Hematopoietic multipotent progenitor cell treated with erythropoietin and hydrocortisone succinate and interleukin-3 and kit ligand, for 15 days (in vitro differentiated cells): ENCODE measurements at regions not wholly inside any gene's neighbourhood (a gene's known extent, or its start where the extent isn't known, plus 50 kb on each side); places are given as distances from the start of the nearest gene placed in this dataset.
A peak's percentile ranks its signal among the peaks of the same experiment; 100 is the strongest.
"Not testable (repeated sequence)": the region's sequence is repeated elsewhere in the genome, so short reads cannot be mapped to it uniquely, and the experiment has no call there.

ENCODE experiments used
- DNase-seq: peaks from one replicate; pipeline ENCODE4 v3.0.0-alpha.2; 2015; ENCODE audit warnings: low spot score

DNA sequence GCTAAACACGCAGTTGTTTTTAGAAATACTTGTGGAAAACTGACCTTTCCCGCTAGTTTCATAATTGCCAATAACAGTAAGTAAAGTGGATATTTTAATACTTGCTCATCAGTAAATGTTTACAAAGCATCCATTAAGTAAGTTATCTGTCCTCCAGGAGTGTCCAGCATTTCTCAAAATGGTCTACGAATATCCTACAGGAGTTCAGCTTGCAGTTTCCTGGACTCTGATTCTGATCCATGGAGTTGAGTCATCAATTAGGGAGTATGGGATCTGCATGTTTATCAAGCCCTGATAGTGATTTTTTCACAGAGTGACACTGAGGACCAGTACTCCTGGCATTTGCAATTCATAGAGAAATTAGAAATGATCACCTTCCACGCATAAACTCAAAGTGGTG is 325.2 kb upstream of the AADAT start:
- DNase-seq, result no peak

DNA sequence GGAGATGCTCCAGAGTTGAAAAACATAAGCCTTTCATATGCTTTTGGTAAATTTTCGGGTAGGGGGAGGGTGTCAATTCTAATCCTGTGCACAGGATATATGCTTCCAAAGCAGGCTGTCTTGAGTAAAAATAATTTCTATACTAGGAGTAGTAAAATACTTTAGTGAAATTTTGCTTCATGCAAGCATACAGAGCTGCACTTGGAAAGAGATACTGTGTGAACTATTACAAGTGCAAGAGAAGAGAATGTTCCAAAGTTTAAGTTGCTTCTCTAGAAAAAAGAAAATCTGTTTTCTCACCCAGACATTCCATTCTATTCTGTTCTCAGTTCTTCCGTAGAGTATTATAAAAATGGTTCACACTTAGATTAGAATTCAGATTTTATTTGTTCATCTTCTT is 324.6 kb upstream of the AADAT start:
- DNase-seq, result no peak

DNA sequence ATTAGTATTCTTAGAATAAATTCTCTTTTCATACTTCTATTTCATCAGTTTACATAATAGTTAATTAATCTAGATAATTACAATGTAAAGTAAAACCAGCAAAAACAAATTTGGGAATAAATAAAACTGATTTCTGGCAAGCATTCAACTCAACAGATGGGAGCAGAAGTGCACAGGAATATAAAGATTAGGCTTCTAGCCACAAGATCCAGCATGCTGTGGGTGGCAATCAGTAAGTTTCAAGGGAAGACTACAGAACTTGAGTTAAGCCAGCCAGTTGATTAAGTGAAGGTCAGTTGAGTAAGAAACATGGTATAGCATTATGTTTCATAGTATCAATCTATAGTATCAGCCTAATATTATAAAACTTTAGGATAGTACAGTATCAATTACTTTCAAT is 324.2 kb upstream of the AADAT start:
- no peak for DNase-seq

DNA sequence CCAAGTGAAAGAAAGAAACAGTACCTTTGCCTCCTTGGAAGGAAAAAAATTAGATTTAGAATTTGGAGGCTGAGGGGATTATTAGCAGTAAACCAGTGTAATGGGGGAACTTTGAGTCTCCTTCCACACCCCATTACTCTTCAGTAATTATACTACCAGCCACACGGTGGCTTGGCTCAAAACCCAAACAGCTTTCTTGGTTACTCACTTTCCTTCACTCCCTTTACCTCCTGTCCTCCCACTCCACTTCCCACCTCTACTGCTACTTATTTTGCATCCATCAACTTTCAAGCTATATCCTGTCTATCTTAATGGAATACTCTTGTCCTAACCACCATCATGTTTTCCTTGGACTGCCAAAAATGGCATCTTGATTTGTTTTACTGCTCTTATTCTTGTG is 310.6 kb upstream of the AADAT start:
- DNase-seq, result no peak

DNA sequence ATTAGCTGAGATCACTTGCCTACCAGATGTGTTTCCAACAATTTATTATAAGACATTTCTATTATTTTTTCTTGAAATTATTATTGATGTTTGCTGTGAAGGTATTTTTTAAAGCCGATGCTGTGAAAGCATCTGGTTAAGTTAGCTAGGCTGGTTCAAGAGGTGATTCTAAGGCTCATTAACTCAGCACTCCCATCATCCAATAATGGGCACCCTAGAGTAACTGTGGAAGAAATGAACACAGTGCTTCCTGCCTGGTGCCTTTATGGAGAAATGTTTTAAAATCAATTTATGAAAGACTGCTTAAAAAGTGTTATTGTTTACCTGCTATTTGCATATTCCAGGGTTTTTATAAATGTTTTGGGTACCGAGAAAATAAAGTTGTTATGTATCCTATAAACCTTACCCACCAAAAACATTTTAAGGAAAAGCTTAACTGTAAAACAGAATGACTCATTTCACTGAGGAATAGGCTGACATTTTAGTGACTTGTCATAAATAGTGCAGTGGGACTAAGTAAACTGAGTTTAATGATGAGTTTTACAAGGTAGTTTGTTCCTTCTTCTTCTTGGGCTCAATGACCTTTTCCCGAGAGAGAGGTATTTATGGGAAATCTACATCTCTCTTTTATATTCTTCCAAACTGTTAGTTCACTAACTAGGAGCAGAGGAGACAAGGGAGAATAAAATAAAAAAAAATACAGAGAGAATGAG is 310.0 kb upstream of the AADAT start:
- DNase-seq, result no peak

DNA sequence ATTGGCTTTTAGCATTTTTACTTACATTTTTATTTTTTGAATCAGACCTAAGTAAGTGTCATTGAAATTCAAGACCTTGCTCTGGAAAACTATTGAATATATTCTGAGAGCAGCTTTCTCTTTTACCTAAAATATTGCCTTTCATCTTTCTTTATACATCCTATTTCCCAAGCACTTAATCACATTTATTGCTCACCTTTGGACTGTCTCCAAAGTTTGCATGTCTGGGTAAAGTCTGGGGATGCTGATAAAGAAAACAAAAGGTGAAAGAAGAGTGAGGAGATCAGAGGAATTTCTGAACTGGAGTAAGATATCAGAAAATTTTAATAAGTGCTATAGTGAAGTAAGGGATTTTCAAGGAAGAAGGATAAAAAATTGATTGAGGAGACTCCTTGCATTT is 308.5 kb upstream of the AADAT start:
- DNase-seq, result no peak

DNA sequence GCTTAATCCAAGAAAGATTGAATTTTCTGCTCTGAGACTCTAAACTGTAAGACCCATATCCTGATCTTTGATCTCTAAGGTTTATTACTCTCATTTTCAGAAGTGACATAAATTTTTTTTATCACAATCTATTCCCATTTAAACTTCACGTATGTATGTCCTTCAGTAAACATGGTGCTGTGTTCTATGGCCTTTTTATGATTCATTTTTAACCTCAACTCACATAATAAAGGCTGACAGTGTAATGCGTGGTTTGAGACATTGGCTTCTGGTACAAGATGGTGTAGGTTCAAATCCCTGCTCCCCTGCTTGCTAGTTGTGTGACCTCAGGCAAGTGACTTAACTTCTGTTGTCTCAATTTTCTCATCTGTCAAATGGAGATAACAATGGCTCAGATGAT is 306.0 kb upstream of the AADAT start:
- no peak for DNase-seq

DNA sequence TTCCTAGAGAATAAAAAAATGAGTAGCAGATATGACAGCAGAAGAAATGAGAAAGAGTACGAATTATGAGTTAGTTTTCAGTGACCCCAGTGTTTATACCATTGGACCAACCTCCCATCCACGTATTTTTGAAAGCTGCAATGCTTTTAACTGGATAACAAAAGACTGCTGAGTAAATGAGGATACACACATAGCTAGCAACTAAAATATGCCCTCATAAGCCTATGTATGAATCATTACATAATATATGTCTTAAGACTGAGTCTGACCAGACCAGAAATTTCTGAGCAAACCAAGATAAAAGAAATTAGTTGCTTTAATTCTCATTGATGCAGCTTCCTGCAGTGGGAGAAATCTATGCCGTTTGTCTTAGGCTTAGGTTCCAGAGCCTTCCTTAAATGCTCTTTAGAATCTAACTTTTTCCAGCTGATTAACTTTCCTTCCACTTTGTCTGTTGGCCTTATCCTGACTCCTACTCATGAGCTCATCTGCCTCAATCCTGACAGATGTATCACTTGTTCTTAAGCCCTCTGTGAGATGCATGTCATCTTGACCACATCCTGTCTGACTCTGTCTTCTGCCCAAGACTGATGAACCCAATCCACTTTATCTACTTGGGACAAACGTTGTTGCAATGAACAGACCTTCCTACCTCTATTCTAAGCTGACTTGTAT is 301.4 kb upstream of the AADAT start:
- DNase-seq, result no peak

DNA sequence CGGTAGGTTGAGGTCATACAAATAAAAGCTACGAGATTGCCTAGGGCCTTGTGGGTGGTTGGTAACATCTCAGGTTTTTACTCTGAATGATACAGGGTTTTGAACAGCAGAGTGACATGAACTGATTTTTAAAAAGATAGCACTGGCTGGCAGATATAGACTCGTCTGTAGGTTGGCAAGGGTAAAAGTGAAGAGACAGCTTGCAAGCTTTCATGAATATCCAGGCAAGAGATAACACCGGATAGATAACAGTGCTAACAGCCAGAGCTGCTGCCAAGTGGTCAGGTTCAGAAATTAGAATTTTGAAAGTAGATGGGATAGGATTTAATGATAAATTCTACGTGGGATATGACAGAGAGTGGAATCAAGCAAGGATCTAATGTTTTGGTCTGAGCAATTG is 299.7 kb upstream of the AADAT start:
- DNase-seq, result no peak

DNA sequence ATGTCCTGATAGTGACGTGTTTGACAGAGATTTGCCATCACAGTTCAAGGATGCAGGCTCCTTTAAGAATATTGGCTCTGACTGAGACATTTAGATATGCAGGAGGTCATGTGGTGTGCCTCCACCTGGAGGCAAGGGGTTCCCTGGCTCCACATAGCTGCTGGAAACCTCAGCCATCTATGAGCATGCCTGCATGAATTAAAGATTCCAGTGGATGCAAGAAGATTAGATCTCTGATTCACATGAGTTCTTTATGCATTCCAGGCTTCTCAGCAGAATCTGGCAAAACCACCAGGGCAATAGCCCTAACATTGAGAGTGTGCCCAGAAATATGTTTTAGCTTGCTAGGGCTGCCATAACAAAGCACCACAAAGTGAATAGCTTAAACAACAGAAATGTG is 298.5 kb upstream of the AADAT start:
- no peak for DNase-seq

DNA sequence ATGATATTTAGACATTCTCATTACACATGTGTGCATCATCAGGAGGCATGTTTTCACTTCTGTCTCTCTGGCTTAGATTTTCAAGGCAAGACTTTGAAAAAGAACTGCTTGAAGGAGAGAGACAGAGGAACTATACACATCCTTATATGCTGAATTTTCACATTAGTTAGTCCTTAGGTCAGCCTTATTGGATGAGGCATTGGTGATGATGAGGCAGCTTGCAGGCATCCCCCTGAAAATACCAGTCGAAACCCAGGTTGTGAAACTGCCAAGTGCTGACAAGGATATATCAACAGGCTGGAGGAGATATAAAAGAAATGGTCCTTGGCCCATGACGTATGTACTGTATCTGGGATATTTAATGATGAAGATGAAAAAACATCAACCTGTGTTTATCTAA is 297.2 kb upstream of the AADAT start:
- DNase-seq, result no peak

DNA sequence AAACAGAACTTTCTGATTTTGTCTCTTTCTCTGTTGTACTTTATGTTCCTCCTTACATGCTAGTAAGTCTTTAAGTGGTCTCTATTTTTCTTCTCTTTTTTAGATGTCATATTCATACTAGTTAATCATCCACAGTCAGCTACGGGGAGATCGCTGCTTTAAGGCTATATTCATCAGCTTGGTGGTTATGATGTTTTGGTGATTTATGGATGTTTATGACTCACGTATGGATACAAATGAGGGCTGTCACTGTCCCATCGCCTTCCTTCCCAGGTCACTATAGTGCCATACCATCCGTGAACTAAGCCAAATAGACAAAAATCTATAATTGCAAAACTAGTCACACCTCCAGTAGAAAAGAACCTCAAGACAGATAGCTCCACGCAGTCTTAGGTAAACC is 296.8 kb upstream of the AADAT start:
- no peak for DNase-seq

DNA sequence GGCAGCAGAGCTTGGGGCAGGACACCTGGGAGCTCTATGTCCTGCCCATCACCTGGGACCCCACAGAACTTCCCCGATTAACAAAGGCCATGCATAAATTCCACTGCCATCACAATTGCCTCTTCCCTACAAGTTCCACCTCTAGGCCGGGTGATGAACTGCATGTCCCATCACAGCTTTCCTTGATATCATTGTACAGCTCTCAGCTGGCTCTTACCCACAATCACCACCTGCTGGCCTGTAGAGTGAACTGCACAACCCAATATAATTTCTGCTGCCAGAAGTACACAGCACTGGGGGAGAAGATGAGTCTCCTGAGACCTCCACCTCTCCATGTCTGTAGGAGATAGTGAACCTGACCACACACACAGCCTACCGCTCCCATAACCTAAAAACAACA is 285.0 kb upstream of the AADAT start:
- DNase-seq, result peak; percentile 4

DNA sequence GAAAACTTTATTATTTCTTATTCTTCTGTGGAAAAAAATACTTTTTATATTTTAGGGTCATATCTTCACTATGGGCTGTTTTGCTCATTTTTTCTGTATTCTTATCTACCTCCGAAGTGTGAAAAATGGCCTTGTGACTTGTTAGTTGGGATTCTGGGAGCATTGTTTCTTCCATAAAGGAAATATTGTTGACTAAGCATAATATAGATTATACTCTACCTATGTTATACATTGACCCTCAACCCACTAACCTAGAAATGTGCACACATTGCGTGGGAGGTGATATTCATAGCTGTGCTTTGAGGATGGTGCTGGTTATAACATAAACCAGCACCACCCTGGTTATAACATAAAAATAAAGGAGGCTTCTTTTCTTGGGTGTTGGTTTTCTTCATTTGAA is 259.2 kb upstream of the AADAT start:
- DNase-seq, result no peak

DNA sequence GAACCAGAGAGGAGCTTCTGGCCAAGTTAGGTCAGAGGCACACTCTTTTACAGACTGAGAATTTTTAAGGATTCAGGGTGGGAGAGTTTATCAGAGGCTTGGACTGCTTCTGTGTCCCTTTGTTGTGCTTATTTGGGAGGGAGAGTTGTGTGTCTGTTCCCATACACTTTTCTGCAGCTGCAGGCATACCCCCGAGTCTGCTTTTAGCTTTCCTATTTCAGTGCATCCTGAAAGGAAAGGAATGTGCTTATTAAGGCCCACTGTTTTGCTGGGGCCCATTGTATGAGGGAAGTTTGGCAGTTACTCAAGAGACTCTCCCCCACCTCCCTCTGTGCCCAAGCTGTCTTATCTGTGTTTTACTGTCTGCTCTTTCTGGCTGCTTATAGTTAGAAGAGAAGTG is 257.4 kb upstream of the AADAT start:
- DNase-seq, result not testable (repeated sequence)

DNA sequence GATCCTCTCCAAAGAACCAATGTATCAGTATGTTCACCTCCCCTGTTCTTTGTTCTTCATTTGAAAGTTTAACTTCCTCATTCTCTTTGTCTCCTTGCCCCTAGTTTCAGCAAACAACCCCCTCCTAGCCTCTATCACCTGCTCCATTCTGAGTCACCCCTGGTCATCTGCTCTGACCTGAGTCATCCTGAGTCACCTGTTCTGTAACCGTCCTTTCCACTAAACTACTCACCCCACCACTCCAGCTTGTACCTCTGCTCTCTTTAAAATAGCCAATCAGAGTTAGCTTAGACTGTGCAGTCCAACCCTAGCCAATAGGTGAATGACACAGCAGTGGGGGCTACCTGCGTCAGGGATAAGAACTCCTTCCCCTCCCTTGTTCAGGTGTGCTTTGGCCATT is 249.8 kb upstream of the AADAT start:
- no peak for DNase-seq

DNA sequence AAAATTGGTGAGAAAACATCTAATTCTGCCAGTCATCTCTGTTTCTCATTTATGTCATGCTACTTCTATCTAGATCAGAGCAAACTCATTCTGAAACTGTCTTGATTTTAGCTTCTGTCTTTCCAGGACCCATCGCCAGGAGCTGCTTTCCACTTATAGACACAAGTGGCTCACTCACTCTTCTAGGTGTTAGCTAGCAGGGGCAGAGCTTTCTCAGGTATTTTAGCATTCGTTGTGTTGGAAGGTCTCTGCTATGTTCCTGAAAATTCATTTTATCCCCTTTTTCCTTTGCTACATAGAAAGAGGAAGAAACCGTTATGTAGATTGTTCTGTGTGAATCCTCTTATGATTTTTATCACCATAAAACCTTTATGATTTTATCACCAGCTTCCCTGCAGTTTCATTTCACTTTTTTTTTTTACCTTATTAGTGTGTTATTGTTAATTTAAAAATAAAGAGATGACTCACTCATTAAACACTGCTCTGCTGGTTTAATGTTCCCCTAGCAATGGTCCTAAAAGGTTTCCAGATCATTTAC is 246.6 kb upstream of the AADAT start:
- no peak for DNase-seq

DNA sequence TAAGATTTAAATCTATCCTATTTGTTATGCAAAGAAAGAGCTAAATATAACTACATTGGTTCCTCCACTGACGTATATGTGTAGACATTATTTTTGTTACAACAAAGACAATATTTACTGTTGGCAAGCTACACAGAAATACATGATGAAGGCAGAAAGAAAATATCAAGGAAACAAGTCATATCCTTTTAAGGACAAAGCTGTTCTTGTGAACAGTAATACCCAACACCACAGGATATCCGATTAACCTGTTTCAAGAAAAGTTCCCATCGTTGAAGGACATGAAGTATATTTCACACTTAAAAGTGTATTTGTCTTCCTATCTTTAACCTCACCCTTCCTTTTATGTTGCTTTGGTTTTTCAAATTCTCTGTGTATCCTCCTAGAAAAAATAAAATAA is 235.8 kb upstream of the AADAT start:
- no peak for DNase-seq

DNA sequence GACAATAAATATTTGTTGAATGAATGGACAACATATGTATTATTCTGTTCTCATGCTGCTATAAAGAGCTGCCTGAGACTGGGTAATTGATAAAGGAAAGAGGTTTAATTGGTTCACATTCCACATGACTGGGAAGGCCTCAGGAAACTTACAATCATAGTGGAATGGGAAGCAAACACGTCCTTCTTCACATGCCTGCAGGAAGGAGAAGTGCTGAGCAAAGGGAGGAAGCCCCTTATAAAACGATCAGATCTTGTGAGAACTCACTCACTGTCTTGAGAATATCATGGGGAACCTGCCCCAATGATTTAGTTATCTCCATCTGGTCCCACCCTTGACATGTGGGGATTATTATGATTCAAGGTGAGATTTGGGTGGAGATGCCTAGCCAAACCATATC is 233.9 kb upstream of the AADAT start:
- no peak for DNase-seq

DNA sequence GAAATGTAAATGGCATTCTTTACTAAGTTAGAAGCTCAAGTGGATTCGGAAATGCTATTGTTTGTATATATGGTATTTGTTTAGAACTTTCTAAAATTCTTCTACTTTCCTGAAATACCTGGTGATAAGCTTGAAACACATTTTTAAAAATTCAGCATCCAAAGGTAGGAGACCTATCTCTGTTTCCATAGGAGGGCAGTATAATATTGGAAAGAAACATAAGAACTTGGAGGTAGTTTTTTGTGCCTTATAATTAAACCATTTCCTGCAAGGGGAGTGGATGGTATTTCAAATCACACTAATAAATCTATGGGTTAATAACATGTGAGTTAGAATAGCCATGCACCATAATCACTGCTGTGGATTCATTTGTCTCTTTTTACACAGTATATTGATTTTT is 217.4 kb upstream of the AADAT start:
- DNase-seq, result no peak

DNA sequence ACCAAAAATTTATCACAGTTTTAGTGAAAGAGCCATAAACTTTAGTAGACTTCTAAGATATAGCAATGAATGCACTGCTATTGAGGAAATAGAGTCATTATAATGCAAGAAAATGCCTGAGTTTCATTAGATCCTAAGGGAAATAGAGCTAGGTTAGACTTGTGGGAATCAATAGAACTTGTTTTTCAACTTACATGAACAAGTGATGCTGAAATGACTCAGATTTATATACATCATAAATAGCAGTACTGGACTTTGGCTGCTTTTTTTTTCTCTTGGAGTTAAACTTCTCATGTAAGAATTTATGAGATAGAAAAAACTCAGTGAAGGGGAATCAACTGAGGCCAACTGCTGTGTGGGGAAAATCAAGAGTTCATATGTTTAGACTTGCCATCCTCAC is 216.5 kb upstream of the AADAT start:
- no peak for DNase-seq

DNA sequence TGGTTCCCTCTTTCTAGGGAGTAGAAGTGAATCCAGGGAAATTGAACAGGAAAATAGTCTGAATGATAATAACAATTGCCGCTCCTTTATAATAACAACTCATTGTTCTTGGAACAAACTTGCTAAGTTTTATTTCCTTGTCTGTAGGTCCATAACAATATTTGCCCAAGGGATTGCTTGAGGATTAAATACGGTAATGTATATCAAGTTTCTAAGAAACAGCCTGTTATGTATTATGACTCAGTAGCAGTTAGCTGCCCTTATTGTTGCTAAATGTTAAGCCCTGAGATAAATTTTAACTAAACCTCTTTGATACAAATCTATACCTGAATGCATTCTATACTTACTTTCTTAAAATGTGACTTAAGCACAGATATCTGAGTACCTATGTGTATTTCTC is 215.9 kb upstream of the AADAT start:
- no peak for DNase-seq

DNA sequence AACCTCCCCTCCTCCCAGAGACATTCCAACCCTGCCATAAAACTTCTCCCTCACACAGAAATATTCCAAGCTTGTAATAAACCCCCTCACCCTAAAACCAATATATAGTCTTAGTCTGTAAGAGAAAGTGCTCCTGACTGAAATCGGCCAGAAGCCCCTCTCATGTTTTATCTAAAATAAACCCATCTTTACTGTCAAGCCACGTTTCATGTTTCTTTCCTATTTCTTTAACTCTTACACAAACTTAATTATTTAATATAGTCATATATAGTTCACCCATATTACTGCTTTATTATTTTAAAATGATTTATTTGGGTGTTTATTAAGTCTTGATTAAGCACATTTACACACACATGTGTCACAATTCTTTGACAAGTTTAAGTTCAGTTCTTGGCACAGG is 191.3 kb upstream of the AADAT start:
- no peak for DNase-seq

DNA sequence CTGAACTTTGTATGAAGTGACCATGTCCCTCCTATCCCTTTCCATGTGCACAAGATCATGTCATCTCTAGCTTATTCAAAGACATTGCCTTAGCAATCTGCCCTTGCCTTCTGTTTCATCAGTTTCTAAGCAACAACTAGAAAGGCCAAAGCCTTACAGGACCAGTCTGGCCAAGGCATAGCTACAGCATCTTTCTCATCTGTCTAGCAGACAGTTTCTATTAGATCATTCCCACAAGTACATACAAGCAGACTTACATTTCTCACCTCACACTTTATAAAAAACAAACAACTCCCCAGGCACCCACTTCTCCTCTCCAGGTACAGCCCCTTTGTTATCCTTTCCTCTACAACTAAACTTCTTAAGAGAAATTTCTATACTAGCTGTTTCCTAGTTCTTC is 188.7 kb upstream of the AADAT start:
- no peak for DNase-seq
